Neural crest cell (in vitro differentiated cells): ENCODE measurements at regions not wholly inside any gene's neighbourhood (a gene's known extent, or its start where the extent isn't known, plus 50 kb on each side); places are given as distances from the start of the nearest gene placed in this dataset.

Experiments used
- DNase-seq: peaks from one replicate; pipeline ENCODE4 v3.0.0; 2021; ENCODE audit warnings: low read depth, mixed read lengths, low spot score
- H3K27ac Mint-ChIP-seq: one replicate; pipeline ENCODE4 v1.8.0; 2021; ENCODE audit warnings: mild to moderate bottlenecking, mixed read lengths; ENCODE audit not compliant: unreplicated experiment
- H3K27me3 Mint-ChIP-seq: 2 replicates; pipeline ENCODE4 v1.8.0; 2021; ENCODE audit warnings: low read depth, mild to moderate bottlenecking, mixed read lengths
- H3K36me3 Mint-ChIP-seq: 2 replicates; pipeline ENCODE4 v1.8.0; 2021; ENCODE audit warnings: low read depth, mild to moderate bottlenecking, mixed read lengths
- H3K4me1 Mint-ChIP-seq: 2 replicates; pipeline ENCODE4 v1.8.0; 2021; ENCODE audit warnings: mixed read lengths
- H3K4me3 Mint-ChIP-seq: one replicate; pipeline ENCODE4 v1.8.0; 2021; ENCODE audit warnings: mild to moderate bottlenecking, mixed read lengths
- H3K9me3 Mint-ChIP-seq: 2 replicates; pipeline ENCODE4 v1.8.0; 2021; ENCODE audit warnings: mixed read lengths
- TF ChIP-seq, protein P1 (sequence below): fragments of 200-600 bp; sonication (generic); conservative IDR thresholded peaks from 2 replicates; pipeline ENCODE4 v1.5.0; 2021; ENCODE audit warnings: antibody characterized with exemption, mild to moderate bottlenecking

DNA sequence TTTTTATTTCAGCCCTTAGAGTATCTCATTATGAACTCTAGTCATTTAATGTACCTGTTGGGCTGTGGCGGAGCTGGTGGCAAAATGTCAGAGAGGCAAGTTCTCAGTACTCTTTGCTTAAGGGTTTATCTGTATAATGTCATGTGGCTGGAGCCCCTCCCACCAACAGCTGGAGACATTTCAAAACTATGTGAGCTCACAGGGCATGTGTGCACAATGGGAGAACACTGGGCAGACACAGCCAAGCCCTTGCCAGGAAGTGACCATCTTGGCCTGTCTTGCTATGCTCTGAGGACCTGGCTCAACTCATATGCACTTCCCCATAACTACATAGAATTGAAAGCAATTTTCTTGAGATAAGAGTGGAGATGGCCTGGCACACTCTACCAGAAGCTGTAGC is 296.4 kb downstream of the PTPRU start:
- TF ChIP-seq, protein P1, sequence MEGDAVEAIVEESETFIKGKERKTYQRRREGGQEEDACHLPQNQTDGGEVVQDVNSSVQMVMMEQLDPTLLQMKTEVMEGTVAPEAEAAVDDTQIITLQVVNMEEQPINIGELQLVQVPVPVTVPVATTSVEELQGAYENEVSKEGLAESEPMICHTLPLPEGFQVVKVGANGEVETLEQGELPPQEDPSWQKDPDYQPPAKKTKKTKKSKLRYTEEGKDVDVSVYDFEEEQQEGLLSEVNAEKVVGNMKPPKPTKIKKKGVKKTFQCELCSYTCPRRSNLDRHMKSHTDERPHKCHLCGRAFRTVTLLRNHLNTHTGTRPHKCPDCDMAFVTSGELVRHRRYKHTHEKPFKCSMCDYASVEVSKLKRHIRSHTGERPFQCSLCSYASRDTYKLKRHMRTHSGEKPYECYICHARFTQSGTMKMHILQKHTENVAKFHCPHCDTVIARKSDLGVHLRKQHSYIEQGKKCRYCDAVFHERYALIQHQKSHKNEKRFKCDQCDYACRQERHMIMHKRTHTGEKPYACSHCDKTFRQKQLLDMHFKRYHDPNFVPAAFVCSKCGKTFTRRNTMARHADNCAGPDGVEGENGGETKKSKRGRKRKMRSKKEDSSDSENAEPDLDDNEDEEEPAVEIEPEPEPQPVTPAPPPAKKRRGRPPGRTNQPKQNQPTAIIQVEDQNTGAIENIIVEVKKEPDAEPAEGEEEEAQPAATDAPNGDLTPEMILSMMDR, result no peak
- Mint-ChIP-seq H3K4me1 (no peaks in the 10 kb centered on the region), H3K9me3 (peaks cover 4% of the 10 kb centered on the region), H3K27me3 (peaks cover 13% of the 10 kb centered on the region), H3K36me3 (peaks cover 4% of the 10 kb centered on the region), H3K4me3 (no peak overlapping the region), H3K27ac (no peak overlapping the region)
- DNase-seq, result no peak

DNA sequence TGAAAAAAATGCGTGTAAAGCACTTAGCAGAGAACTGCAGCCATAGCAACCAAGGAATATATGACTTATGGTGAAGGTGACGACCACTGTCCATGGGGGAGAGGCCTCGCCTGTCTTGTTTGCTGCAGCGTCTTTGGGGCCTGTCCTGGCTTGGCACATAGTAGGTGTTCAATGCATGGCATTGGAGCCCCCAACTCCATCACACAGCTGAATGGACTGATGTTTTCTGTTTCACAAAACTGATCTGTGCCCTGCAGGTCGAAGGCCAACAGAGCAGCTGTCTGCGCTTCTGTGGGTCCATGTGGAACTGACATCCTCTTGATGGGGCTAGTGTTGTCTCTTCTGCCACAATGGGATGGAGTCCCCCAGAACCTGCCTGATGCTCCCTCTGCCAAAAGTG is 296.0 kb downstream of the PTPRU start:
- DNase-seq, result no peak
- H3K27ac Mint-ChIP-seq, result no peak overlapping the region
- H3K27me3 Mint-ChIP-seq, result peaks cover 15% of the 10 kb centered on the region
- H3K4me1 Mint-ChIP-seq, result peaks cover 2% of the 10 kb centered on the region
- no peak overlapping the region for H3K4me3 Mint-ChIP-seq
- TF ChIP-seq, protein P1, result no peak
- H3K36me3 Mint-ChIP-seq, result peaks cover 4% of the 10 kb centered on the region
- H3K9me3 Mint-ChIP-seq, result peaks cover 4% of the 10 kb centered on the region

DNA sequence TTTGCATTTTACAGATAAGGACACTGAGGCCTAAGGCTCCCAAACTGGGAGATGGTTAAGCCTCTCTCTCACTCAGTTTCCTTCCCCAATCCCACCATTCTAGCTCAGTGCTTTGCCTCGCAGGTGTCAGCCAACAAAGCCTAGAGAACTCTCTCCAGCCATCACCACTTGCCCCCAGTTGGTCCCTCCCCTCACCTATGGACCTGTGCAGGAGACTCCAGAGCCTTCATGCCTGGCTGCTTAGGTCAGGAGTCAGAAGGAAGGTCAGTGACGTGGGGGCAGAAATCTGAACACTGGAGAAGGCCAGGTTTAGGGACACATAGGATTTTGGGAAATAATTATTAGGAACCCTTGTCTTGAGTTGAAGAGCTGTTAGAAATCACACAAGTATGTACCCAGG is 295.3 kb downstream of the PTPRU start:
- H3K4me1 Mint-ChIP-seq, result peaks cover 9% of the 10 kb centered on the region
- H3K9me3 Mint-ChIP-seq, result peaks cover 4% of the 10 kb centered on the region
- peaks cover 11% of the 10 kb centered on the region for H3K27me3 Mint-ChIP-seq
- no peak overlapping the region for H3K4me3 Mint-ChIP-seq
- DNase-seq, result no peak
- no peak overlapping the region for H3K27ac Mint-ChIP-seq
- TF ChIP-seq, protein P1, result no peak
- peaks cover 4% of the 10 kb centered on the region for H3K36me3 Mint-ChIP-seq

DNA sequence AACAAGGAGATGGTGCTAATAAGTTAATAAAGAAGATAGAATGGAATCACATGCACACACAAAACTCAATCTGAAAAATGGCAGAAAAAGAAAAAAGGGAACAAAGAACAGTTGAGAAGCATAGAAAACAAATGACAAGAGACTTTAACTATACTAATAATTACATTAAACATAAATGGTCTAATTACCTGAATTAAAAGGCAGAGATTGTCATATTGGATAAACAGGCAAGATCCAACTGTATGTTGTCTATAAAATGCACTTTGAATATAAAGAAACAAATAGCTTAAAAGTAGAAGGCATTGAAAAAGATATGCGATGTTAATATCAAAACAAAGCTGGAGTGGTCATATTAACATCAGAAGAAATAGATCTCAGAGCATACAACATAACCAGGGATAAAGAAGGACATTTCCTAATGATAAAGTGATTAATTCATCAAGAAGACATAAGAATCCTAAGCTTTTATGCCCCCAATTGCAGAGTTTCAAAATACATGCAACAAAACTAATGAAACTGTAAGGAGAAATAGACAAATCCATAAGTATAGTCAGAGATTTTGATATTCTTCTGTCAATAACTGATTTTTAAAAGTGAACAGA is 293.5 kb downstream of the PTPRU start:
- peaks cover 4% of the 10 kb centered on the region for H3K9me3 Mint-ChIP-seq
- H3K4me1 Mint-ChIP-seq, result peaks cover 9% of the 10 kb centered on the region
- H3K4me3 Mint-ChIP-seq, result no peak overlapping the region
- H3K36me3 Mint-ChIP-seq, result peaks cover 4% of the 10 kb centered on the region
- no peak for DNase-seq
- H3K27ac Mint-ChIP-seq, result no peak overlapping the region
- H3K27me3 Mint-ChIP-seq, result peaks cover 14% of the 10 kb centered on the region
- TF ChIP-seq, protein P1, result no peak

DNA sequence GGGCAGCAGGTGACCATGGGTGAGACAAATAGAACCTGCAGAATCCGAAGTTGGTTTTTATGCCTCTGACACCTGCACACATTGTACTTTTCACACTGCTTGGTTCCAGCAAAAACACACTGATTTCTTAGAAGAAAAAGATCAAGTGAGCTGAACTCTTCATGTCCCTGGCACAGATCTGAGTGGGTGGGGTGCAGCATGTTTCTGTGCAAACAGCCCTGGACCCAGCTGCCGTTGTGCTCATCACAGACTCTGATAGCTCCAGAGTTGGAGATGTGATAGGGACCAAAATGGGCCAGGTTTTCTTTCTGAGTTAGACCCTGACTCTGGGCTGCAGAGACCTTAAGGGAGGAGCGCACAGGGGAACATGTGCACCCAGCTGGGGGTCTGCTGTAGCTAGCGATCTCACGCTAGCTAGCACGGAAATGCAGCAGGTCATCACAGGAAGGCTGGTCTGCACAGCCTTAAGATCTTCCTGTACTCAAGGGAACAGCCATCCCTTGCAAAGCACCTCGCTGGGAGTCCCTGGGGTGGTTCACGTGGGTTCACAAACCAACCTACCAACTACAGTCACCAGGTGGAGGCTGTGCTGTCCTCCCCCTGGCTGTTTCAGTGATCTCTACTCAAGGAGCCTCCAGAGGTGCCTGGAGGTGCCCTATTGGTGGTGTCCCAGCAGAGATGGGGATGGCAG is 291.1 kb downstream of the PTPRU start:
- Mint-ChIP-seq H3K9me3 (peaks cover 4% of the 10 kb centered on the region), H3K27me3 (peaks cover 8% of the 10 kb centered on the region), H3K36me3 (peaks cover 4% of the 10 kb centered on the region), H3K4me3 (no peak overlapping the region), H3K4me1 (peaks cover 9% of the 10 kb centered on the region), H3K27ac (no peak overlapping the region)
- TF ChIP-seq, protein P1, result no peak
- no peak for DNase-seq
